Gastroesophageal sphincter (tissue), 3 donors: ENCODE measurements at regions not wholly inside any gene's neighbourhood (a gene's known extent, or its start where the extent isn't known, plus 50 kb on each side); places are given as distances from the start of the nearest gene placed in this dataset.

Experiments
- CTCF ChIP-seq, 4 experiments: fragments of 200-600 bp in 2 of 4; fragments of 450-650 bp in 2 of 4; sonication (generic) in 1 of 4; IDR thresholded peaks; one replicate each; pipeline ENCODE4 v1.5.1; 2017 to 2019; ENCODE audit warnings: antibody characterized with exemption in 4 of 4, mild to moderate bottlenecking in 2 of 4, moderate library complexity in 2 of 4
- EP300 ChIP-seq: sonication (generic); formaldehyde crosslinking; IDR thresholded peaks from one replicate; pipeline ENCODE4 v1.6.1; 2017; ENCODE audit warnings: antibody characterized with exemption, mild to moderate bottlenecking
- POLR2A ChIP-seq, 2 donors: fragments of 450-650 bp; IDR thresholded peaks; one replicate each; pipeline ENCODE4 v1.6.1; 2017; ENCODE audit warnings: antibody characterized with exemption in 2 of 2, mild to moderate bottlenecking in 2 of 2, moderate library complexity in 1 of 2
- POLR2AphosphoS5 ChIP-seq: sonication (generic); formaldehyde crosslinking; IDR thresholded peaks from one replicate; pipeline ENCODE4 v1.6.1; 2017; ENCODE audit warnings: antibody characterized with exemption

- TF ChIP-seq CTCF (IDR thresholded peaks at IDR 0.05), result no peak
- no peak for TF ChIP-seq POLR2A (IDR thresholded peaks at IDR 0.05)
- TF ChIP-seq POLR2AphosphoS5, result no peak
- TF ChIP-seq EP300, result no peak
Measured at GRCh38 chr2:107414376-107414775, 412.3 kb upstream of the RGPD4 start.
